Esophagus squamous epithelium (tissue), 5 donors: ENCODE measurements at regions not wholly inside any gene's neighbourhood (a gene's known extent, or its start where the extent isn't known, plus 50 kb on each side); places are given as distances from the start of the nearest gene placed in this dataset.
"Not testable (repeated sequence)": the region's sequence is repeated elsewhere in the genome, so short reads cannot be mapped to it uniquely, and the experiment has no call there.

Source experiments
- DNase-seq: peaks from one replicate; lab custom pipeline; 2025; lab: John Stamatoyannopoulos, UW
- H3K27ac ChIP-seq, 4 donors: fragments of 200-600 bp; sonication (generic); one replicate each; pipeline ENCODE4 v1.5.1; 2016 to 2019; ENCODE audit warnings: mild to moderate bottlenecking in 1 of 4
- H3K27me3 ChIP-seq, 4 donors: fragments of 200-600 bp; sonication (generic); 1 replicate in 3 of 4; 2 replicates in 1 of 4; pipeline versions ENCODE4 v1.5.1 to v1.6.0; 2017 to 2021; ENCODE audit warnings: antibody characterized with exemption in 1 of 4
- H3K36me3 ChIP-seq, 3 donors: fragments of 200-600 bp; sonication (generic); one replicate each; pipeline ENCODE4 v1.5.1; 2016 to 2019
- H3K4me1 ChIP-seq, 3 donors: fragments of 200-600 bp; sonication (generic); one replicate each; pipeline ENCODE4 v1.5.1; 2017 to 2019
- H3K4me3 ChIP-seq, 4 donors: fragments of 200-600 bp; sonication (generic); 1 replicate in 3 of 4; 2 replicates in 1 of 4; pipeline ENCODE4 v1.5.1; 2016 to 2019; ENCODE audit warnings: mild to moderate bottlenecking in 2 of 4, moderate library complexity in 1 of 4
- H3K9me3 ChIP-seq, 3 donors: fragments of 200-600 bp; sonication (generic); one replicate each; pipeline ENCODE4 v1.5.1; 2016 to 2019
- CTCF ChIP-seq, 6 experiments: fragments of 450-650 bp in 4 of 6; fragments of 200-600 bp in 2 of 6; sonication (generic) in 2 of 6; IDR thresholded peaks; one replicate each; pipeline ENCODE4 v1.5.1; 2016 to 2019; ENCODE audit warnings: antibody characterized with exemption in 6 of 6, mild to moderate bottlenecking in 4 of 6, moderate library complexity in 4 of 6
- POLR2A ChIP-seq, 4 donors: fragments of 450-650 bp; IDR thresholded peaks; one replicate each; pipeline ENCODE4 v1.6.1; 2017; ENCODE audit warnings: antibody characterized with exemption in 4 of 4, mild to moderate bottlenecking in 4 of 4, moderate library complexity in 3 of 4
- WGBS, 2 donors: methylation state at CpG; one replicate each; pipeline ENCODE4 v1.1.5; 2018; 5-methylcytosine and 5-hydroxymethylcytosine counted together
- intact Hi-C: fragments of 100-400 bp; cut with DNase I; formaldehyde crosslinking; loops from one replicate; pipeline ENCODE4 v1.15.0; 2022
- donor health status: DM: yes; HTN: yes; CAD: no.

- no peak overlapping the region for H3K27ac ChIP-seq
- H3K4me1 ChIP-seq: peaks cover 0 to 6% (median 0%) of the 10 kb centered on the region in 3 donors
- TF ChIP-seq CTCF (IDR thresholded peaks at IDR 0.05): no peak
- TF ChIP-seq POLR2A (IDR thresholded peaks at IDR 0.05): no peak
- no peaks in the 10 kb centered on the region for H3K27me3 ChIP-seq
- H3K9me3 ChIP-seq: no peaks in the 10 kb centered on the region
- DNase-seq: no peak
- intact Hi-C loops: no loop called here
- 86 to 87% methylated on average over 2 of the region's 2 CpGs for WGBS, 2 donors
- H3K4me3 ChIP-seq: no peak overlapping the region
- H3K36me3 ChIP-seq: no peaks in the 10 kb centered on the region
Measured at GRCh38 chr12:104887452-104887851, 70.6 kb downstream of the SLC41A2 start.

- H3K27me3 ChIP-seq: no peaks in the 10 kb centered on the region
- no peak overlapping the region for H3K27ac ChIP-seq
- TF ChIP-seq CTCF (IDR thresholded peaks at IDR 0.05) (no peak), POLR2A (IDR thresholded peaks at IDR 0.05) (no peak)
- H3K4me3 ChIP-seq: no peak overlapping the region
- H3K36me3 ChIP-seq: no peaks in the 10 kb centered on the region
- intact Hi-C loops: no loop called here
- H3K9me3 ChIP-seq: no peaks in the 10 kb centered on the region
- no peak for DNase-seq
- WGBS, 2 donors: 46 to 61% methylated on average over 3 of the region's 3 CpGs
- peaks cover 0 to 6% (median 0%) of the 10 kb centered on the region in 3 donors for H3K4me1 ChIP-seq
Measured at GRCh38 chr12:104886418-104887401, 71.4 kb downstream of the SLC41A2 start.

- intact Hi-C loops: loop anchor here (5.0 kb wide), 1 partner anchor 497 kb away; no protein-coding TSS in a partner anchor
- not testable (repeated sequence) for H3K9me3 ChIP-seq, DNase-seq, H3K4me1 ChIP-seq, H3K4me3 ChIP-seq, H3K27ac ChIP-seq, H3K27me3 ChIP-seq, H3K36me3 ChIP-seq
- 79 to 92% methylated on average over 2 of the region's 3 CpGs for WGBS, 2 donors
Measured at GRCh38 chr12:104878858-104879257, 79.2 kb downstream of the SLC41A2 start.

- Histone ChIP-seq H3K4me3 (no peak overlapping the region), H3K9me3 (no peaks in the 10 kb centered on the region), H3K27me3 (no peaks in the 10 kb centered on the region), H3K27ac (no peak overlapping the region), H3K36me3 (no peaks in the 10 kb centered on the region), H3K4me1 (no peaks in the 10 kb centered on the region)
- DNase-seq: no peak
- no peak for TF ChIP-seq POLR2A (IDR thresholded peaks at IDR 0.05)
- TF ChIP-seq CTCF (IDR thresholded peaks at IDR 0.05): peak in 5 of 6 experiments; percentile 34 to 78 (median 69)
- intact Hi-C loops: loop anchor here (5.0 kb wide), 1 partner anchor 495 kb away; no protein-coding TSS in a partner anchor
- 21 to 58% methylated on average over 3 of the region's 3 CpGs for WGBS, 2 donors
Measured at GRCh38 chr12:104877103-104877705, 80.9 kb downstream of the SLC41A2 start.

GRCh38 chr12:104873374-104873773, 84.7 kb downstream of the SLC41A2 start:
- H3K36me3 ChIP-seq: no peaks in the 10 kb centered on the region
- H3K9me3 ChIP-seq: no peaks in the 10 kb centered on the region
- H3K4me1 ChIP-seq: no peaks in the 10 kb centered on the region
- no peak overlapping the region for H3K4me3 ChIP-seq
- DNase-seq: no peak
- WGBS, 2 donors: 91 to 100% methylated on average over 2 of the region's 2 CpGs
- H3K27me3 ChIP-seq: no peaks in the 10 kb centered on the region
- intact Hi-C loops: no loop called here
- no peak overlapping the region for H3K27ac ChIP-seq
- TF ChIP-seq CTCF (IDR thresholded peaks at IDR 0.05) (no peak), POLR2A (IDR thresholded peaks at IDR 0.05) (no peak)
